HG02610 (cell line): ENCODE measurements at regions not wholly inside any gene's neighbourhood (a gene's known extent, or its start where the extent isn't known, plus 50 kb on each side); places are given as distances from the start of the nearest gene placed in this dataset.
A peak's percentile ranks its signal among the peaks of the same experiment; 100 is the strongest.

Experiments
- ATAC-seq: cut with Tn5 transposase; IDR thresholded peaks from one replicate; pipeline ENCODE4 v1.9.1; 2021; ENCODE audit warnings: mild to moderate bottlenecking, moderate library complexity; ENCODE audit not compliant: unreplicated experiment

GRCh38 chr10:7478727-7479457, 68.1 kb upstream of the SFMBT2 start:
- ATAC-seq, result no peak

GRCh38 chr10:7477538-7478334, 66.9 kb upstream of the SFMBT2 start:
- ATAC-seq, result no peak

- no peak for ATAC-seq
Measured at GRCh38 chr10:7475939-7476338, 65.1 kb upstream of the SFMBT2 start.

- ATAC-seq, result no peak
Measured at GRCh38 chr10:7475046-7475911, 64.4 kb upstream of the SFMBT2 start.

- ATAC-seq, result no peak
Measured at GRCh38 chr10:7474388-7474787, 63.6 kb upstream of the SFMBT2 start.

GRCh38 chr10:7473474-7473873, 62.6 kb upstream of the SFMBT2 start:
- ATAC-seq, result no peak

- ATAC-seq, result peak; percentile 86
Measured at GRCh38 chr10:7471720-7472367, 61.0 kb upstream of the SFMBT2 start.

- ATAC-seq, result no peak
Measured at GRCh38 chr10:7470371-7470770, 59.5 kb upstream of the SFMBT2 start.

- no peak for ATAC-seq
Measured at GRCh38 chr10:7467031-7467667, 56.3 kb upstream of the SFMBT2 start.

GRCh38 chr10:7464691-7465090, 53.9 kb upstream of the SFMBT2 start:
- no peak for ATAC-seq
